Activated T-helper 2 cell treated with anti-CD3 and anti-CD28 coated beads, Interferon-gamma antibody, Interleukin-2, Interleukin-4, amounts not matched to agents 10 μg/mL and 5 μg/mL and 100 μg/mL, durations not matched to agents 14 hours and 24 hours and 36 hours (primary cell): ENCODE measurements at regions not wholly inside any gene's neighbourhood (a gene's known extent, or its start where the extent isn't known, plus 50 kb on each side); places are given as distances from the start of the nearest gene placed in this dataset.
"Not testable (repeated sequence)": the region's sequence is repeated elsewhere in the genome, so short reads cannot be mapped to it uniquely, and the experiment has no call there.

ENCODE experiments used
- DNase-seq: peaks from one replicate; pipeline ENCODE4 v3.0.0; 2021; ENCODE audit warnings: low spot score
- H3K27ac Mint-ChIP-seq: one replicate; pipeline ENCODE4 v1.8.0; 2021; ENCODE audit warnings: mixed read lengths
- H3K27me3 Mint-ChIP-seq: one replicate; pipeline ENCODE4 v1.8.0; 2021; ENCODE audit warnings: low read depth, mixed read lengths
- H3K36me3 Mint-ChIP-seq: one replicate; pipeline ENCODE4 v1.8.0; 2021; ENCODE audit warnings: low read depth, mixed read lengths
- H3K4me1 Mint-ChIP-seq: one replicate; pipeline ENCODE4 v1.8.0; 2021; ENCODE audit warnings: low read depth, mixed read lengths
- H3K4me3 Mint-ChIP-seq: one replicate; pipeline ENCODE4 v1.8.0; 2021; ENCODE audit warnings: low read depth, mild to moderate bottlenecking, moderate library complexity, mixed read lengths
- H3K9me3 Mint-ChIP-seq: one replicate; pipeline ENCODE4 v1.8.0; 2021; ENCODE audit warnings: mixed read lengths
- intact Hi-C: fragments of 100-400 bp; cut with micrococcal nuclease; formaldehyde crosslinking; loops from one replicate; pipeline ENCODE4 v1.15.1; 2023

- H3K27me3 Mint-ChIP-seq, H3K4me3 Mint-ChIP-seq, intact Hi-C loops: not testable (repeated sequence)
Observed at GRCh38 chr4:177193024-177193715, 116.5 kb upstream of the NEIL3 start.

GRCh38 chr4:177194906-177195305, 114.8 kb upstream of the NEIL3 start:
- Mint-ChIP-seq H3K27ac (no peak overlapping the region), H3K36me3 (peaks cover 6% of the 10 kb centered on the region), H3K27me3 (no peaks in the 10 kb centered on the region), H3K4me1 (no peaks in the 10 kb centered on the region), H3K4me3 (no peak overlapping the region), H3K9me3 (peaks cover 14% of the 10 kb centered on the region)
- intact Hi-C loops: no loop called here
- no peak for DNase-seq

More at GRCh38 chr4:177193024-177193715, 116.5 kb upstream of the NEIL3 start:
- not testable (repeated sequence) for H3K4me1 Mint-ChIP-seq, H3K36me3 Mint-ChIP-seq, DNase-seq, H3K27ac Mint-ChIP-seq
- peaks cover 13% of the 10 kb centered on the region for H3K9me3 Mint-ChIP-seq

GRCh38 chr4:177196615-177197014, 113.1 kb upstream of the NEIL3 start:
- Mint-ChIP-seq H3K4me3 (no peak overlapping the region), H3K27ac (no peak overlapping the region), H3K9me3 (peaks cover 14% of the 10 kb centered on the region), H3K4me1 (no peaks in the 10 kb centered on the region), H3K36me3 (peaks cover 16% of the 10 kb centered on the region), H3K27me3 (no peaks in the 10 kb centered on the region)
- intact Hi-C loops: no loop called here
- no peak for DNase-seq

- Mint-ChIP-seq H3K27me3 (no peaks in the 10 kb centered on the region), H3K4me3 (no peak overlapping the region), H3K36me3 (peaks cover 35% of the 10 kb centered on the region), H3K9me3 (peaks cover 23% of the 10 kb centered on the region), H3K27ac (no peak overlapping the region), H3K4me1 (peaks cover 3% of the 10 kb centered on the region)
- intact Hi-C loops: no loop called here
- no peak for DNase-seq
Observed at GRCh38 chr4:177201614-177202013, 108.1 kb upstream of the NEIL3 start.

- peaks cover 15% of the 10 kb centered on the region for H3K9me3 Mint-ChIP-seq
- H3K4me1 Mint-ChIP-seq: peaks cover 3% of the 10 kb centered on the region
- no peak for DNase-seq
- no peak overlapping the region for H3K27ac Mint-ChIP-seq
- no peak overlapping the region for H3K4me3 Mint-ChIP-seq
- H3K27me3 Mint-ChIP-seq: no peaks in the 10 kb centered on the region
- intact Hi-C loops: no loop called here
- H3K36me3 Mint-ChIP-seq: peaks cover 39% of the 10 kb centered on the region
Observed at GRCh38 chr4:177204126-177204525, 105.5 kb upstream of the NEIL3 start.

- intact Hi-C loops: loop anchor here (1.0 kb wide), 1 partner anchor 10 kb away; no protein-coding TSS in a partner anchor
- H3K4me1 Mint-ChIP-seq: peaks cover 18% of the 10 kb centered on the region
- peaks cover 55% of the 10 kb centered on the region for H3K36me3 Mint-ChIP-seq
- no peaks in the 10 kb centered on the region for H3K27me3 Mint-ChIP-seq
- no peak overlapping the region for H3K4me3 Mint-ChIP-seq
- no peak for DNase-seq
- H3K9me3 Mint-ChIP-seq: no peaks in the 10 kb centered on the region
- no peak overlapping the region for H3K27ac Mint-ChIP-seq
Observed at GRCh38 chr4:177214935-177215334, 94.7 kb upstream of the NEIL3 start.

- intact Hi-C loops: no loop called here
- no peak for DNase-seq
- peaks cover 32% of the 10 kb centered on the region for H3K4me1 Mint-ChIP-seq
- H3K36me3 Mint-ChIP-seq: peaks cover 35% of the 10 kb centered on the region
- H3K9me3 Mint-ChIP-seq: no peaks in the 10 kb centered on the region
- H3K27ac Mint-ChIP-seq: no peak overlapping the region
- H3K4me3 Mint-ChIP-seq: no peak overlapping the region
- H3K27me3 Mint-ChIP-seq: no peaks in the 10 kb centered on the region
Observed at GRCh38 chr4:177220376-177220775, 89.3 kb upstream of the NEIL3 start.

- Mint-ChIP-seq H3K4me3 (no peak overlapping the region), H3K27ac (no peak overlapping the region), H3K9me3 (no peaks in the 10 kb centered on the region), H3K4me1 (peaks cover 34% of the 10 kb centered on the region), H3K36me3 (peaks cover 22% of the 10 kb centered on the region), H3K27me3 (no peaks in the 10 kb centered on the region)
- intact Hi-C loops: no loop called here
- no peak for DNase-seq
Observed at GRCh38 chr4:177222781-177223180, 86.9 kb upstream of the NEIL3 start.

- no peaks in the 10 kb centered on the region for H3K9me3 Mint-ChIP-seq
- peaks cover 6% of the 10 kb centered on the region for H3K36me3 Mint-ChIP-seq
- H3K4me1 Mint-ChIP-seq: peaks cover 35% of the 10 kb centered on the region
- H3K27ac Mint-ChIP-seq: peak overlapping the region; percentile 46
- DNase-seq: no peak
- no peaks in the 10 kb centered on the region for H3K27me3 Mint-ChIP-seq
- peak overlapping the region; percentile 69 for H3K4me3 Mint-ChIP-seq
- intact Hi-C loops: loop anchor here (1.0 to 5.0 kb wide), 3 partner anchors 10 to 82 kb away; partner anchors contain the start of gene NEIL3
Observed at GRCh38 chr4:177225605-177226004, 84.1 kb upstream of the NEIL3 start.

- no peaks in the 10 kb centered on the region for H3K27me3 Mint-ChIP-seq
- intact Hi-C loops: loop anchor here (5.0 kb wide), 1 partner anchor 80 kb away; the partner anchor contains the start of gene NEIL3
Observed at GRCh38 chr4:177227636-177228035, 82.0 kb upstream of the NEIL3 start.

GRCh38 chr4:177228599-177228998, 81.1 kb upstream of the NEIL3 start:
- Mint-ChIP-seq H3K36me3 (peaks cover 6% of the 10 kb centered on the region), H3K4me3 (peak overlapping the region; percentile 60), H3K4me1 (peaks cover 40% of the 10 kb centered on the region), H3K27ac (peak overlapping the region; percentile 73), H3K9me3 (no peaks in the 10 kb centered on the region), H3K27me3 (no peaks in the 10 kb centered on the region)
- no peak for DNase-seq
- intact Hi-C loops: loop anchor here (5.0 kb wide), 1 partner anchor 79 kb away; the partner anchor contains the start of gene NEIL3

More at GRCh38 chr4:177227636-177228035, 82.0 kb upstream of the NEIL3 start:
- peaks cover 6% of the 10 kb centered on the region for H3K36me3 Mint-ChIP-seq
- H3K4me1 Mint-ChIP-seq: peaks cover 43% of the 10 kb centered on the region
- H3K27ac Mint-ChIP-seq: no peak overlapping the region
- no peak for DNase-seq
- H3K9me3 Mint-ChIP-seq: no peaks in the 10 kb centered on the region
- no peak overlapping the region for H3K4me3 Mint-ChIP-seq

GRCh38 chr4:177229331-177229730, 80.3 kb upstream of the NEIL3 start:
- Mint-ChIP-seq H3K36me3 (peaks cover 6% of the 10 kb centered on the region), H3K9me3 (no peaks in the 10 kb centered on the region), H3K4me3 (peak overlapping the region; percentile 60), H3K27ac (peak overlapping the region; percentile 73), H3K4me1 (peaks cover 38% of the 10 kb centered on the region), H3K27me3 (no peaks in the 10 kb centered on the region)
- intact Hi-C loops: loop anchor here (5.0 kb wide), 1 partner anchor 78 kb away; the partner anchor contains the start of gene NEIL3
- no peak for DNase-seq

GRCh38 chr4:177232473-177232872, 77.2 kb upstream of the NEIL3 start:
- no peaks in the 10 kb centered on the region for H3K36me3 Mint-ChIP-seq
- intact Hi-C loops: no loop called here

More at GRCh38 chr4:177232473-177232872, 77.2 kb upstream of the NEIL3 start:
- Mint-ChIP-seq H3K27ac (no peak overlapping the region), H3K9me3 (no peaks in the 10 kb centered on the region), H3K4me3 (no peak overlapping the region), H3K27me3 (no peaks in the 10 kb centered on the region), H3K4me1 (peaks cover 30% of the 10 kb centered on the region)
- no peak for DNase-seq
